GM12878 (cell line): ENCODE measurements at regions not wholly inside any gene's neighbourhood (a gene's known extent, or its start where the extent isn't known, plus 50 kb on each side); places are given as distances from the start of the nearest gene placed in this dataset.

Experiments
- ATAC-seq: fragments of 200-7000 bp; cut with Tn5 transposase; 3 replicates; pipeline ENCODE4 v1.9.1; 2020; ENCODE audit warnings: mild to moderate bottlenecking, moderate library complexity
- BruUV-seq: library from RNA; stranded (reverse); fragments of 400-500 nt; replicated peaks from 2 replicates; lab custom pipeline; 2021; lab: Mats Ljungman, UMichigan
- CTCF ChIA-PET: fragments of 300-600 bp; sonication (Branson Sonifier 250); formaldehyde crosslinking; extraction: SDS; loops from one replicate; lab custom pipeline; 2021; ENCODE audit warnings: inconsistent platforms; lab: Yijun Ruan, JAX
- POLR2A ChIA-PET: fragments of 350-600 bp; formaldehyde crosslinking; extraction: SDS; loops from one replicate; lab custom pipeline; 2021; ENCODE audit warnings: inconsistent platforms; lab: Charles Lee
- RAD21 ChIA-PET: fragments of 300-600 bp; sonication (Branson Sonifier 250); formaldehyde crosslinking; loops from one replicate; lab custom pipeline; 2023; ENCODE audit warnings: antibody characterized with exemption; ENCODE audit not compliant: unreplicated experiment; lab: Charles Lee
- SMC1A ChIA-PET: fragments of 300-600 bp; sonication (Branson Sonifier 250); formaldehyde crosslinking; loops from one replicate; lab custom pipeline; 2023; ENCODE audit not compliant: unreplicated experiment, uncharacterized antibody; lab: Charles Lee
- DNase-seq: peaks from one replicate; pipeline ENCODE4 v3.0.0-alpha.2; 2011; ENCODE audit warnings: low read depth, low spot score
- FAIRE-seq: peaks from 3 replicates; lab custom pipeline; 2011; peaks lifted over from hg19 to GRCh38; lab: Jason Lieb, UNC
- H2AFZ ChIP-seq: 2 replicates; pipeline ENCODE4 v1.6.0; 2011; ENCODE audit warnings: low read depth, low read length, control low read depth; ENCODE audit not compliant: control insufficient read depth
- H3K27ac ChIP-seq: 2 replicates; pipeline ENCODE4 v1.5.1; 2011; ENCODE audit warnings: control low read depth; ENCODE audit not compliant: control insufficient read depth, insufficient read depth
- H3K27me3 ChIP-seq, 2 experiments: replicated peaks in 1 of 2; 2 replicates each; pipeline versions ENCODE4 v1.6.0 to v1.6.1; 2011; ENCODE audit warnings: low read length in 1 of 2; ENCODE audit not compliant: control insufficient read depth in 2 of 2, insufficient read depth in 2 of 2
- H3K36me3 ChIP-seq, 2 experiments: 2 replicates each; pipeline ENCODE4 v1.5.1; 2011; ENCODE audit warnings: low read length in 1 of 2; ENCODE audit not compliant: control insufficient read depth in 2 of 2, insufficient read depth in 2 of 2
- H3K4me1 ChIP-seq: 2 replicates; pipeline ENCODE4 v1.6.1; 2011; ENCODE audit warnings: mild to moderate bottlenecking, low read length, moderate library complexity, mixed read lengths; ENCODE audit not compliant: control insufficient read depth, insufficient read depth
- H3K4me2 ChIP-seq: 2 replicates; pipeline ENCODE4 v1.6.0; 2011; ENCODE audit warnings: control low read depth; ENCODE audit not compliant: control insufficient read depth, insufficient read depth
- H3K4me3 ChIP-seq: fragments of 200-600 bp; sonication (generic); 2 replicates; pipeline ENCODE4 v1.5.1; 2016
- H3K79me2 ChIP-seq: 2 replicates; pipeline ENCODE4 v1.6.0; 2011; ENCODE audit warnings: low read length; ENCODE audit not compliant: control insufficient read depth, insufficient read depth
- H3K9ac ChIP-seq: 2 replicates; pipeline ENCODE4 v1.8.0; 2011; ENCODE audit warnings: low read length, control low read depth, mixed read lengths; ENCODE audit not compliant: control insufficient read depth, insufficient read depth
- H3K9me3 ChIP-seq: replicated peaks from 3 replicates; pipeline ENCODE4 v1.5.1; 2011; ENCODE audit warnings: mild to moderate bottlenecking, low read length; ENCODE audit not compliant: control insufficient read depth, insufficient read depth
- H4K20me1 ChIP-seq: 2 replicates; pipeline ENCODE4 v1.6.0; 2011; ENCODE audit not compliant: control insufficient read depth, insufficient read depth
- ATF7 ChIP-seq: fragments of 450-650 bp; IDR thresholded peaks from 2 replicates; pipeline ENCODE4 v1.6.1; 2016; ENCODE audit warnings: low read depth, mild to moderate bottlenecking
- CREB1 ChIP-seq: IDR thresholded peaks from 2 replicates; pipeline ENCODE4 v1.6.1; 2012; ENCODE audit warnings: low read depth, mild to moderate bottlenecking, inconsistent platforms
- EGR1 ChIP-seq, 2 experiments: IDR thresholded peaks; 1 replicate in 1 of 2; 2 replicates in 1 of 2; pipeline ENCODE4 v1.6.1; 2011 to 2012; ENCODE audit warnings: low read depth in 2 of 2, low read length in 2 of 2, borderline replicate concordance in 1 of 2, mild to moderate bottlenecking in 1 of 2, moderate library complexity in 1 of 2
- EZH2 ChIP-seq: IDR thresholded peaks from 2 replicates; pipeline ENCODE4 v1.6.1; 2012; ENCODE audit warnings: low read depth, mild to moderate bottlenecking, control low read depth, inconsistent platforms, low read length, borderline replicate concordance; ENCODE audit not compliant: control insufficient read depth
- HCFC1 ChIP-seq: fragments of 150-350 bp; IDR thresholded peaks from 2 replicates; pipeline ENCODE4 v1.6.1; 2014; ENCODE audit warnings: low read length
- IRF4 ChIP-seq: IDR thresholded peaks from 2 replicates; pipeline ENCODE4 v1.6.1; 2011; ENCODE audit warnings: low read depth, low read length
- NR2F1 ChIP-seq: fragments of 450-650 bp; conservative IDR thresholded peaks from 2 replicates; pipeline ENCODE4 v1.6.1; 2017; ENCODE audit warnings: mild to moderate bottlenecking
- SMARCA5 ChIP-seq: fragments of 450-650 bp; IDR thresholded peaks from 2 replicates; pipeline ENCODE4 v1.6.1; 2017; ENCODE audit warnings: mild to moderate bottlenecking
- SPI1 ChIP-seq: IDR thresholded peaks from 2 replicates; pipeline ENCODE4 v1.6.1; 2011; ENCODE audit warnings: low read depth, mild to moderate bottlenecking, low read length, moderate library complexity, borderline replicate concordance; ENCODE audit not compliant: insufficient read depth
- SRF ChIP-seq, 2 experiments: IDR thresholded peaks; 2 replicates each; pipeline ENCODE4 v1.6.1; 2011; ENCODE audit warnings: low read depth in 2 of 2, low read length in 2 of 2, mild to moderate bottlenecking in 1 of 2, moderate library complexity in 1 of 2
- STAT3 ChIP-seq: IDR thresholded peaks from 2 replicates; pipeline ENCODE4 v1.6.1; 2011; ENCODE audit warnings: low read depth, low read length, improper control_type of control experiment
- ZNF217 ChIP-seq: fragments of 450-650 bp; IDR thresholded peaks from 2 replicates; pipeline ENCODE4 v1.6.1; 2017; ENCODE audit warnings: antibody characterized with exemption, mild to moderate bottlenecking
- ZNF622 ChIP-seq: fragments of 450-650 bp; IDR thresholded peaks from 2 replicates; pipeline ENCODE4 v1.6.1; 2017; ENCODE audit warnings: mild to moderate bottlenecking, inconsistent platforms
- WGBS: methylation state at CpG from one replicate; pipeline ENCODE4 v1.1.6; 2016; ENCODE audit warnings: low lambda C conversion rate; ENCODE audit not compliant: insufficient replicate concordance, insufficient coverage; ENCODE audit errors: missing lambda C conversion rate; 5-methylcytosine and 5-hydroxymethylcytosine counted together
- in situ Hi-C: fragments of 300-500 bp; cut with MboI; formaldehyde crosslinking; loops from 9 replicates; pipeline ENCODE4 v1.14.3; 2018; ENCODE audit warnings: mixed read lengths
- intact Hi-C: fragments of 100-400 bp; cut with micrococcal nuclease; formaldehyde crosslinking; loops from one replicate; pipeline ENCODE4 v1.14.2; 2022; ENCODE audit not compliant: unreplicated experiment
- TF ChIP-seq, protein P1 (sequence below): IDR thresholded peaks from 2 replicates; pipeline ENCODE4 v1.6.1; 2012; ENCODE audit warnings: low read depth, low read length, improper control_type of control experiment
- TF ChIP-seq, protein P2 (sequence below): IDR thresholded peaks from 2 replicates; pipeline ENCODE4 v1.6.1; 2011; ENCODE audit warnings: borderline replicate concordance, low read depth, mild to moderate bottlenecking, moderate library complexity, low read length; ENCODE audit not compliant: insufficient read depth, poor library complexity, severe bottlenecking

DNA sequence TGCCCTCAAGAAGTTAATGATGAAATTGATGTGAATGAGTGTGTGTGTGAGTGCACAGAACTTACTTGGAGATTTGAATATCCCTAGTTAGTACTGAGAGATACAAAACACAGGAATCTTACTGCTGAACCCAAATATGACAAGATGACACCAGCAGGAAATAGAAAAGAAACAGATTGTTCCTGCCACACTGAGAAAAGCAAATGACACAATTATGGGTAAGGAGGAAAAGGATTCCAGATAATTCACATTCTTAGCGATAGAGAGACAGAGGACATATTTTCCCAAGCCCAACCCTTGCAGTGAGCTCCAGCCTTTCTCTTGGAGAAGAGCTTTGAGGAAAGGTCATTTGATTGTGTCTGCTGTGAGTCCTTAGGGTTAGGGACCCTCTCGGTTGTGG, 105.7 kb upstream of the SMIM21 start:
- in situ Hi-C loops (no loop called here), intact Hi-C loops (no loop called here)
- RAD21 ChIA-PET = no interaction called here
- Histone ChIP-seq H3K9ac (no peak overlapping the region), H3K4me1 (no peaks in the 10 kb centered on the region), H3K27ac (no peak overlapping the region), H3K79me2 (no peaks in the 10 kb centered on the region), H3K9me3 (no peaks in the 10 kb centered on the region), H3K27me3 (peaks cover 0 to 2% of the 10 kb centered on the region in 2 experiments; a peak in 1 of 4 replicates), H3K4me3 (no peak overlapping the region), H3K36me3 (no peaks in the 10 kb centered on the region), H3K4me2 (no peak overlapping the region), H2AFZ (no peak overlapping the region), H4K20me1 (no peaks in the 10 kb centered on the region)
- TF ChIP-seq CREB1 = no peak
- TF ChIP-seq, protein P1, sequence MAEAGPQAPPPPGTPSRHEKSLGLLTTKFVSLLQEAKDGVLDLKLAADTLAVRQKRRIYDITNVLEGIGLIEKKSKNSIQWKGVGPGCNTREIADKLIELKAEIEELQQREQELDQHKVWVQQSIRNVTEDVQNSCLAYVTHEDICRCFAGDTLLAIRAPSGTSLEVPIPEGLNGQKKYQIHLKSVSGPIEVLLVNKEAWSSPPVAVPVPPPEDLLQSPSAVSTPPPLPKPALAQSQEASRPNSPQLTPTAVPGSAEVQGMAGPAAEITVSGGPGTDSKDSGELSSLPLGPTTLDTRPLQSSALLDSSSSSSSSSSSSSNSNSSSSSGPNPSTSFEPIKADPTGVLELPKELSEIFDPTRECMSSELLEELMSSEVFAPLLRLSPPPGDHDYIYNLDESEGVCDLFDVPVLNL = no peak
- TF ChIP-seq NR2F1 = no peak
- no peak for TF ChIP-seq SRF (IDR thresholded peaks at IDR 0.05; ENCODE audit: low read depth in 2 of 2, low read length in 2 of 2)
- TF ChIP-seq SMARCA5 = no peak
- no peak for TF ChIP-seq IRF4
- no peak for TF ChIP-seq SPI1
- TF ChIP-seq EGR1 (IDR thresholded peaks at IDR 0.05; ENCODE audit: borderline replicate concordance in 1 of 2, low read depth in 2 of 2, low read length in 2 of 2) = no peak
- TF ChIP-seq HCFC1 = no peak
- TF ChIP-seq ZNF217 = no peak
- no peak for TF ChIP-seq ATF7
- TF ChIP-seq EZH2 = no peak
- TF ChIP-seq, protein P2, sequence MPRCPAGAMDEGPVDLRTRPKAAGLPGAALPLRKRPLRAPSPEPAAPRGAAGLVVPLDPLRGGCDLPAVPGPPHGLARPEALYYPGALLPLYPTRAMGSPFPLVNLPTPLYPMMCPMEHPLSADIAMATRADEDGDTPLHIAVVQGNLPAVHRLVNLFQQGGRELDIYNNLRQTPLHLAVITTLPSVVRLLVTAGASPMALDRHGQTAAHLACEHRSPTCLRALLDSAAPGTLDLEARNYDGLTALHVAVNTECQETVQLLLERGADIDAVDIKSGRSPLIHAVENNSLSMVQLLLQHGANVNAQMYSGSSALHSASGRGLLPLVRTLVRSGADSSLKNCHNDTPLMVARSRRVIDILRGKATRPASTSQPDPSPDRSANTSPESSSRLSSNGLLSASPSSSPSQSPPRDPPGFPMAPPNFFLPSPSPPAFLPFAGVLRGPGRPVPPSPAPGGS = no peak
- TF ChIP-seq STAT3 = no peak
- TF ChIP-seq ZNF622 = no peak
- no peak for ATAC-seq
- CTCF ChIA-PET = no interaction called here
- FAIRE-seq = no peak
- no TSS peak for BruUV-seq
- no peak for DNase-seq
- SMC1A ChIA-PET = no interaction called here
- 50% methylated on average over 2 of the region's 2 CpGs for WGBS
- POLR2A ChIA-PET = no interaction called here
